ENCODE measurements at regions not wholly inside any gene's neighbourhood (a gene's known extent, or its start where the extent isn't known, plus 50 kb on each side); places are given as distances from the start of the nearest gene placed in this dataset.

DNA sequence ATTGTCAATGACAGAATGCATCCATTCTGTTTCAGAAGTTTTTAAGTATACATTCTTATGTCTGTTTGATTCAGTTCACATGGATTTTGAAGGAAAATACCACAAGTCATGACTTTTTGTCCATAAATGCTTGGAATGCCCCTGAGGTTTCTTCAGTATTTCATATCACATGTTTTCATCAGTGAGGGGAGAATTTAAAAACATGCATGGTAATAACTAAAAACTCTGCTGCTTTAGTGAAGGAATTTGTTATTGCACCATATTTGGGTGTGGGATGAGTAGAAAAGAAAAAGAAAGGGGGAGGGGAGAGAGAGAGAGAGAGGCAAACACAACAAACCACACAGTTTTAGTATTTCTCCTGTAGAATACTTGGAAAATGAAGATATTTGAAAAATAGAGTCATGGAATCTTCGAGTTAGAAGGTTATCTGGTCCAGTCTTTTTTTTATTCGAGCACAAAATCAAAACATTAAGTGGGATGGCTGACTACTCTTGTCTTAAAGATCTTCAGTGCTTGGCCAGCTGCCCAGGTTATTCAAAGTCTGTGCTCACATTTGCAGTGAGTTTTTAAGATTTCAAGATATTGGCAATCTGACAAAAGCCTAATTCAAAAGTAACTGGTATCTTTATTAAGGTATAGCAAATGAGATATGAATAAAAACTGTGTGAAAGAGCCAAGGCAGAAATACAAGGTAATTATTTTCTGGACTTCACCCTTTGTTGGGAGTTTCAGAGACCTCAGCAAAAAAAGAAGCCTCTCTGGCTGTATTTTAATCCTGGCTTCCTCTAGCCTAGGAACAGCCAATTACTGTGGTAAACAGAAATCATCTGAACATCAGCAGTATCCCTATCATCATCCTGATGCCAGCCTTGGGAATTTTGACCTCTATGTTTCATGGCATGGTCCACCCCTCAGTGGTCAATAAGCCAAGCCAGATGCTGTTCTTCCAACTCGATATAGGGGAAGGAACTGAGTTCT is 687.9 kb upstream of the CITED2 start:
- Histone ChIP-seq H3K9me3 (ENCODE audit: severe bottlenecking) (no peaks in the 10 kb centered on the region), H3K27me3 (ENCODE audit: insufficient read depth, poor library complexity, severe bottlenecking) (no peaks in the 10 kb centered on the region), H3K27ac (ENCODE audit: poor library complexity, severe bottlenecking) (peak overlapping the region; percentile 97), H3K4me3 (ENCODE audit: severe bottlenecking) (no peak overlapping the region), H3K36me3 (ENCODE audit: low read depth) (no peaks in the 10 kb centered on the region), H3K4me1 (ENCODE audit: insufficient read depth, poor library complexity, severe bottlenecking) (peaks cover 37% of the 10 kb centered on the region)
- TF ChIP-seq, protein P1, sequence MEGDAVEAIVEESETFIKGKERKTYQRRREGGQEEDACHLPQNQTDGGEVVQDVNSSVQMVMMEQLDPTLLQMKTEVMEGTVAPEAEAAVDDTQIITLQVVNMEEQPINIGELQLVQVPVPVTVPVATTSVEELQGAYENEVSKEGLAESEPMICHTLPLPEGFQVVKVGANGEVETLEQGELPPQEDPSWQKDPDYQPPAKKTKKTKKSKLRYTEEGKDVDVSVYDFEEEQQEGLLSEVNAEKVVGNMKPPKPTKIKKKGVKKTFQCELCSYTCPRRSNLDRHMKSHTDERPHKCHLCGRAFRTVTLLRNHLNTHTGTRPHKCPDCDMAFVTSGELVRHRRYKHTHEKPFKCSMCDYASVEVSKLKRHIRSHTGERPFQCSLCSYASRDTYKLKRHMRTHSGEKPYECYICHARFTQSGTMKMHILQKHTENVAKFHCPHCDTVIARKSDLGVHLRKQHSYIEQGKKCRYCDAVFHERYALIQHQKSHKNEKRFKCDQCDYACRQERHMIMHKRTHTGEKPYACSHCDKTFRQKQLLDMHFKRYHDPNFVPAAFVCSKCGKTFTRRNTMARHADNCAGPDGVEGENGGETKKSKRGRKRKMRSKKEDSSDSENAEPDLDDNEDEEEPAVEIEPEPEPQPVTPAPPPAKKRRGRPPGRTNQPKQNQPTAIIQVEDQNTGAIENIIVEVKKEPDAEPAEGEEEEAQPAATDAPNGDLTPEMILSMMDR (IDR thresholded peaks at IDR 0.05; ENCODE audit: poor library complexity, severe bottlenecking): no peak
- ATAC-seq (ENCODE audit: low read depth): peak; percentile 85
- peak; percentile 85 for DNase-seq (ENCODE audit: low spot score)

GRCh38 chr6:140061110-140062042 is 686.9 kb upstream of the CITED2 start:
- Histone ChIP-seq H3K27ac (ENCODE audit: poor library complexity, severe bottlenecking) (peak overlapping the region; percentile 97), H3K9me3 (ENCODE audit: severe bottlenecking) (no peaks in the 10 kb centered on the region), H3K27me3 (ENCODE audit: insufficient read depth, poor library complexity, severe bottlenecking) (no peaks in the 10 kb centered on the region), H3K4me3 (ENCODE audit: severe bottlenecking) (no peak overlapping the region), H3K4me1 (ENCODE audit: insufficient read depth, poor library complexity, severe bottlenecking) (peaks cover 37% of the 10 kb centered on the region), H3K36me3 (ENCODE audit: low read depth) (no peaks in the 10 kb centered on the region)
- DNase-seq (ENCODE audit: low spot score) (no peak), ATAC-seq (ENCODE audit: low read depth) (peak; percentile 49)
- TF ChIP-seq, protein P1 (IDR thresholded peaks at IDR 0.05; ENCODE audit: poor library complexity, severe bottlenecking): no peak

DNA sequence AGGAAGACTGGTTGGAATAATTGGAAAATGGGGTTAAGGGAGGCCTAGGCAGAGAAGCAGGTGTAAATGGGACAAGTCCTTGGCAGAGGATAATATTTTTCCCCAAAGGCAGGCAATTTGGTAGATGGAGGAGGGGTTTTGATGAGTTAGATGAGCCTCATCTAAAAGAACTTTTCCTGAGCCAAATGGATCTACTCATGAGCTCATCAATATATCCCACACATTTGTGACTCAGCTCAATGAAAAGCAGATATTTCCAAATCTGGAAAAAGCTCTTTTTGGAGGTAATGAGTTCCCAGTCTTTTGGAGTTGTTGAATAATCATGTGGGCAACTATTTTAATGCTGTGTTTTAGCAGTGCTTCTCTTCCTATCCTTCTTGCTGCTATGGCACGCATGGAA is 685.5 kb upstream of the CITED2 start:
- peak overlapping the region; percentile 97 for H3K27ac ChIP-seq (ENCODE audit: poor library complexity, severe bottlenecking)
- peaks cover 37% of the 10 kb centered on the region for H3K4me1 ChIP-seq (ENCODE audit: insufficient read depth, poor library complexity, severe bottlenecking)
- DNase-seq (ENCODE audit: low spot score): no peak
- H3K27me3 ChIP-seq (ENCODE audit: insufficient read depth, poor library complexity, severe bottlenecking): no peaks in the 10 kb centered on the region
- H3K4me3 ChIP-seq (ENCODE audit: severe bottlenecking): no peak overlapping the region
- ATAC-seq (ENCODE audit: low read depth): no peak
- H3K9me3 ChIP-seq (ENCODE audit: severe bottlenecking): no peaks in the 10 kb centered on the region
- TF ChIP-seq, protein P1 (IDR thresholded peaks at IDR 0.05; ENCODE audit: poor library complexity, severe bottlenecking): no peak
- no peaks in the 10 kb centered on the region for H3K36me3 ChIP-seq (ENCODE audit: low read depth)

DNA sequence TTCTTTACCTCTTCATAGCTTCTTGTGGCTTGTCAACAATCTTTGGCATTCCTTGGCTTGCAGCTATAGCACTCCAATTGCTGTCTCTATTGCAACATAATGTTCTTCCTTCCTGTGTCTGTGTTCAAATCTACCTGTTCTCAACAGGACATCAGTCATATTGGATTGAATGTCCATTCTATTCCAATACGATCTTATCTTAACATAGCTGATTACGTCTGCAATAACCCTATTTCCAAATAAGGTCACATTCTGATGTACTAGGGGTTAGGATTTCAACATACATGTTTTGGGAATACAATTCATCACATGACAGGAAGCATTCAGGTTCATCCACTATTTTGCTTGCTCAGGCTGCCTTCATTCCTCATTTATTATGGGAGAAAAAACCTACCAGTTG is 684.4 kb upstream of the CITED2 start:
- Histone ChIP-seq H3K4me3 (ENCODE audit: severe bottlenecking) (no peak overlapping the region), H3K27me3 (ENCODE audit: insufficient read depth, poor library complexity, severe bottlenecking) (no peaks in the 10 kb centered on the region), H3K9me3 (ENCODE audit: severe bottlenecking) (no peaks in the 10 kb centered on the region), H3K36me3 (ENCODE audit: low read depth) (no peaks in the 10 kb centered on the region), H3K4me1 (ENCODE audit: insufficient read depth, poor library complexity, severe bottlenecking) (peaks cover 37% of the 10 kb centered on the region), H3K27ac (ENCODE audit: poor library complexity, severe bottlenecking) (peak overlapping the region; percentile 97)
- ATAC-seq (ENCODE audit: low read depth) (no peak), DNase-seq (ENCODE audit: low spot score) (no peak)
- TF ChIP-seq, protein P1 (IDR thresholded peaks at IDR 0.05; ENCODE audit: poor library complexity, severe bottlenecking): no peak

Measured in RWPE2 (cell line).